Brain pericyte (primary cell): ENCODE measurements at regions not wholly inside any gene's neighbourhood (a gene's known extent, or its start where the extent isn't known, plus 50 kb on each side); places are given as distances from the start of the nearest gene placed in this dataset.
"Not testable (repeated sequence)": the region's sequence is repeated elsewhere in the genome, so short reads cannot be mapped to it uniquely, and the experiment has no call there.

Experiments used
- DNase-seq: peaks from one replicate; pipeline ENCODE4 v3.0.0-alpha.2; 2012; ENCODE audit warnings: low read depth, low spot score

- DNase-seq = no peak
Observed at GRCh38 chr7:66502230-66503035, 126.2 kb upstream of the KCTD7 start.

- DNase-seq = no peak
Observed at GRCh38 chr7:66503036-66503370, 125.7 kb upstream of the KCTD7 start.

- no peak for DNase-seq
Observed at GRCh38 chr7:66503551-66504031, 125.1 kb upstream of the KCTD7 start.

- no peak for DNase-seq
Observed at GRCh38 chr7:66504131-66504530, 124.5 kb upstream of the KCTD7 start.

DNA sequence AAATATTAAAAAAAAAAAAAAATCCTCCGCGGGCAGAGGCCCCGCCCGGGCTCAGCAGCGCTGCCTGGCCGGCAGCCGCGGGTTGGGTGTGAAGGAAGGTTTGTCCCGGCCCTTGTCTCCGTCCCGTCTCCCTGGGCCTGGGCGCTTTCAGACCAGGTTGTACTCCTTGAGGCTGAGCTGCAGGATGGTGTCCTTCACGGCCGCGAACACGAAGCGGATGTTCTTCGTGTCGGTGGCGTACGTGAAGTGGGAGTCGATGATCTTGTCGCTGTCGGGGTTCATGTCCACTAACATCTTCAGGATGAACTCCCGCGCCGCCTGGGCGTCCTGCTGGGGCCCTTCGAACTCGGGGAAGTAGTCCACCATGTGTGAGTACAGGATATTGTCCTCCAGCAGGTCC lies 123.7 kb upstream of the KCTD7 start:
- DNase-seq = no peak

- no peak for DNase-seq
Observed at GRCh38 chr7:66505531-66506451, 122.9 kb upstream of the KCTD7 start.

DNA sequence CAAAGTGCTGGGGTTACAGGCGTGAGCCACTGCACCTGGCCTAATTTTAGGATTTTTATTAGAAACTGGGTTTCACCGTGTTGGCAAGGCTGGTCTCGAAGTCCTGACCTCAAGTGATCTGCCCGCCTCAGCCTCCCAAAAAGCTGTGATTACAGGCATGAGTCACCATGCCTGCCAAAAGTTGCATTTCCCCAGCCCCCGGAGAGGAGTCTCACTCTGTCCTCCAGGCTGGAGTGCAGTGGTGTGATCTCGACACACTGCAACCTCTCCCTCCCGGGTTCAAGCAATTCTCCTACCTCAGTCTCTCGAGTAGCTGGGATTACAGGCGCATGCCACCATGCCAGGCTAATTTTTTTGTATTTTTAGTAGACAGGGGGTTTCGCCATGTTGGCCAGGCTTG lies 122.0 kb upstream of the KCTD7 start:
- DNase-seq = not testable (repeated sequence)

- no peak for DNase-seq
Observed at GRCh38 chr7:66507764-66508296, 120.9 kb upstream of the KCTD7 start.

- no peak for DNase-seq
Observed at GRCh38 chr7:66508431-66508830, 120.2 kb upstream of the KCTD7 start.

- DNase-seq = no peak
Observed at GRCh38 chr7:66514050-66514449, 114.6 kb upstream of the KCTD7 start.

DNA sequence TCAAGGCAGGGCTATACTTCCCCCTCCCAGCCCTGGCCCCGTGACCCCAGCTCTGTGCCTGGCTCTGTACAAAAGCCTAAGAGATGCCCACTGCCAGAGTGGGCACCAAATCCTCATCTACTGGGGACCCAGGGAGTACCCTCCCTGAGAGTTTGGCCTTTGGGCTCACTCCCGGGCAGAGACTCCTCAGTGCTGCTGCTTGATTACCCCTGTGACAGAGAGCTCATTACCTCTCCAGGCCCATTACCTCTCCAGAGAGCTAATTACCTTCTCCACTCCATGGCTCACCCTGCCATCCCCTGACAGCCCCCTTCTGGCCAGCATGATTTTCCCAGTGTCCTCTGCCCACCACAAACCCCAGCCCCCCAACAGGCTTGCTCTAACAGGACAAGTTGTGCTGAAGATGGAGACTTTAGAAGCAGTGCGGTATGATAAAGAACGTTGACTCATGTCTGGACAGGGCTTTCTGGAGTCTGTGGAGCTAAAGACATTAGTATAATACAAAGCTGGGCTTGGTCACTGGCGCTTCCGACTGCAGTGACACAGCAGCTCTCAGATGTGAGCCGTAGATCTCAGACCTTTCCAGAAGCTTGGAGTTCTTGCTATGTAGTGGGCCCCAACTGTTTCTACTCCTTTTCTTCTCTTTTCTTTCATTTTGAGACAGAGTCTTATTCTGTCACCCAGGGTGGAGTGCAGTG lies 111.3 kb upstream of the KCTD7 start:
- DNase-seq = no peak

DNA sequence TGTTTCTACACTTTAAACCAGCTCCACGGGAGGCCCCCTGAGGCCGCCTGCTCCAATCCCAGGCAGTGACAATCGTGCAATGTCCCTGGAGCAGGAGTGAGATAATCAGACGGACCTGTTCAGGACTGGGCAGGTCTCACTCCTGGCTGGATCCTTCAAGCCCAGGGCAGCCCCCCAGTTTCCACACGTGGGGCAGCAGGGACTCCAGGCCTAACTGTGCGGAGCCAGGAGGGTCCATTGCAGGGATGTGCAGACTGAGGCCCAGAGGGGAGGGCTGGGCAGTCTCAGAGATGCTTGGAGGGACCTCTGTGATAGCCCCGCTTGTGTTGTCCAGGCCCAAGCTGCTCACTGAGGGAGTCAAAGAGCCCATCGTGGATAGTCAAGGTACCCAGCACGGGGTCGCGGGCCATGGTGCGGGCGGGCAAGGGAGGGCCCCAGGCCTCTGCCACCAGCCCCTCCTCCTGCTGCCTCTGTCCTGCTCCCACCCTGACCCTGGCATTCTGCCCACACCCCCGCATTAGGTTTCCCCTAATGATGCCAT lies 110.5 kb upstream of the KCTD7 start:
- DNase-seq = no peak

GRCh38 chr7:66521675-66522074 lies 107.0 kb upstream of the KCTD7 start:
- DNase-seq = no peak

GRCh38 chr7:66522518-66522917 lies 106.2 kb upstream of the KCTD7 start:
- no peak for DNase-seq

GRCh38 chr7:66523409-66523808 lies 105.3 kb upstream of the KCTD7 start:
- DNase-seq = no peak

GRCh38 chr7:66524738-66525137 lies 103.9 kb upstream of the KCTD7 start:
- no peak for DNase-seq

- not testable (repeated sequence) for DNase-seq
Observed at GRCh38 chr7:66526782-66527181, 101.9 kb upstream of the KCTD7 start.

GRCh38 chr7:66528652-66529051 lies 100.0 kb upstream of the KCTD7 start:
- no peak for DNase-seq

DNA sequence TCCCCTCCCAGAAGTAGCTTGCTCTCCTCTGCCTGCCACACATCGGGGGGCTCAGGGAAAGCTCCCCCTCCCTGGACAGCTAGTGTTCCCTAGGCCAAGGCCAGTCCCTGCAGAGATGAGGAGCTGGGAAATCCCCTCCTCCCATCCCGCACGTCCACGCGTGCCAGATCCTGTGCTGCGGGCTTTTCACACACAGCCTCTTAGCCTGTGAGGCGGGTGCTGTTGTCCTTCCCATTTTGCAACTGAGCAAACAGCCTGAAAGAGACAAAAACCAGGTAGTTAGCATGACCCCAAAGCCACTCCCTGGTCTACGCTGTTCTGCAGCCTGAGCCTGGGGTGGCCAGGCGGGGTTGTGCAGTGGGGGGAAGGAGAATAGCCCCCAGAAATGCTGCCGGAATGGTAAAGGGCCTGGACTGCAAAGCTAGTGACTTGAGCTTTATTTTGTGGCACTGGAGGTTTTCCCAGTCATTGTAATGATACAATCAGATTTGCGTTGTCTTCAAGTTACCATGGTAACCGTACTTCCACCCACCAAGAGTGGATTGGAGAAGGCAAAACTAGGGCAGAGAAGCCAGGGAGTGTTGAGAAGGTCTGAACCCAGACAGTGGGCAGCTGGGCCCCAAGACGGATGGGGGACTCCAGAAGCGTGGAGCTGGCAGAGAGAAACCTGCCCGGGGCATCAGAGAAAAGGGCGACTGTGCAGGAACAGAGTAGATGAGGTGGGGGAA lies 98.6 kb upstream of the KCTD7 start:
- no peak for DNase-seq

DNA sequence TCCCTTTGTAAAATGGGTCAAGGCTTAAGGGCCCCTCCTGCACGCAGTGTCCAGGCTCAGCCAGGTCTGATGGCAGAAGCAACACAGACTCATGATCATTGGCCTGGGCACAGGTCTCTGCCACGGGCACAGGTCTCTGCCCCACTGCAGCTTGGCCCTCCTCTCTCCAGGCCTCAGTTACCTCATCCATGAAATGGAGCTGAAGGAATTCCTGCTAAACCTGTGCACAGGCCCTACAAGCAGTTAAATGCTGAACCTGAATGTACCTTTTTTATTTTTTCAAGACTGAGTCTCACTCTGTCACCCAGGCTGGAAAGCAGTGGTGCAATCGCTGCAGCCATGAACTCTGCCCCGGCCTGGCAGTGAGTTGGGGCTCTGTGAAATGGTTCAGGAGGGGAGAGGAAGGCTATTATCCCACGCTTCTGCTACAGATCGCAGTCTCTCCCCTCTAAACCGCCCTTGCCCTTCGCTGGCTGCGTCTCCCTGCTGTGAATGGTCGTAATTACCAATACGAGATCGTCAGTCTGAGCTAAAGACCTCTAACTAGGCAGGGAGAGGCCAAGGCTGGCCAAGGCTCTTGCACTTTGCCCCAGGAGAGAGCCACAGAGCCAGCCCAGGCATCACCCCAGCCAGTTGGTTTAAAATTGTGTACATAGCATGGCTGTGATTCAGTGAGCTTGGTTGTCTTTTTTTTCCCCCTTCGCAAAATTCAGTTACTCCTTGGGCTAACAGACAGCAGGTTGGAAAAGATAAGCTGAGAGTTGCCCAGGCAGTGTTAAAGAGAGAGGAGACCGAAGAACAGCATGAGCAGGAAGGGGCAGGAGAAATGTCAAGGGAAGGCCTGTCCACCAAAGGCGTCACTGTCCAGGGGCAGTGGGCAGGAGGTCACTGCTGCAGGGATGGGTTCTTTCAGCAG lies 93.0 kb upstream of the KCTD7 start:
- no peak for DNase-seq
